OCI-LY1 (cell line): ENCODE measurements at regions not wholly inside any gene's neighbourhood (a gene's known extent, or its start where the extent isn't known, plus 50 kb on each side); places are given as distances from the start of the nearest gene placed in this dataset.

Experiments used
- H2AFZ ChIP-seq: fragments of 200-600 bp; sonication (generic), shearing (Covaris generic); 2 replicates; pipeline ENCODE4 v1.6.0; 2014; ENCODE audit warnings: antibody characterized with exemption, mild to moderate bottlenecking, low read length
- H3F3A ChIP-seq: fragments of 200-600 bp; sonication (generic), shearing (Covaris generic); 2 replicates; pipeline ENCODE4 v1.6.0; 2014; ENCODE audit warnings: mild to moderate bottlenecking, antibody characterized with exemption, low read length, moderate library complexity; ENCODE audit not compliant: insufficient read depth
- H3K27ac ChIP-seq: fragments of 200-600 bp; sonication (generic); 2 replicates; pipeline ENCODE4 v1.5.1; 2014; ENCODE audit warnings: low read length, mixed run types, mild to moderate bottlenecking, low read depth; ENCODE audit not compliant: poor library complexity, severe bottlenecking
- H3K27me3 ChIP-seq: fragments of 200-600 bp; sonication (generic); 2 replicates; pipeline ENCODE4 v1.6.0; 2014; ENCODE audit warnings: antibody characterized with exemption, mild to moderate bottlenecking, low read length, moderate library complexity; ENCODE audit not compliant: insufficient read depth
- H3K36me3 ChIP-seq: fragments of 200-600 bp; sonication (generic); 2 replicates; pipeline ENCODE4 v1.6.1; 2014; ENCODE audit warnings: mild to moderate bottlenecking, antibody characterized with exemption, low read length, moderate library complexity, mixed read lengths; ENCODE audit not compliant: insufficient read depth
- H3K4me1 ChIP-seq: fragments of 200-600 bp; sonication (generic); 2 replicates; pipeline ENCODE4 v1.5.1; 2014; ENCODE audit warnings: mild to moderate bottlenecking, low read length, moderate library complexity; ENCODE audit not compliant: insufficient read depth, severe bottlenecking
- H3K4me2 ChIP-seq: fragments of 200-600 bp; sonication (generic), shearing (Covaris generic); 2 replicates; pipeline ENCODE4 v1.6.1; 2014; ENCODE audit warnings: low read length
- H3K4me3 ChIP-seq: fragments of 200-600 bp; sonication (generic); 2 replicates; pipeline ENCODE4 v1.5.1; 2014; ENCODE audit warnings: low read length, low read depth, mild to moderate bottlenecking, mixed read lengths; ENCODE audit not compliant: poor library complexity, severe bottlenecking
- H3K79me2 ChIP-seq: fragments of 200-600 bp; shearing (Covaris generic); 2 replicates; pipeline ENCODE4 v1.6.1; 2016; ENCODE audit warnings: mixed run types, low read length, mixed read lengths; ENCODE audit not compliant: insufficient read depth
- H3K9ac ChIP-seq: fragments of 200-600 bp; sonication (generic), shearing (Covaris generic); 2 replicates; pipeline ENCODE4 v1.6.1; 2014; ENCODE audit warnings: mild to moderate bottlenecking, low read length, mixed read lengths
- H3K9me2 ChIP-seq: fragments of 200-600 bp; sonication (generic), shearing (Covaris generic); 2 replicates; pipeline ENCODE4 v1.6.1; 2014; ENCODE audit warnings: low read depth, mild to moderate bottlenecking, low read length, mixed read lengths
- H3K9me3 ChIP-seq: fragments of 200-600 bp; shearing (Covaris generic); 2 replicates; pipeline ENCODE4 v1.6.1; 2014; ENCODE audit warnings: low read length, mixed read lengths
- H4K20me1 ChIP-seq: fragments of 200-600 bp; sonication (generic), shearing (Covaris generic); 2 replicates; pipeline ENCODE4 v1.6.0; 2016; ENCODE audit warnings: mild to moderate bottlenecking, low read length; ENCODE audit not compliant: insufficient read depth
- CTCF ChIP-seq: fragments of 200-600 bp; sonication (generic), shearing (Covaris generic); IDR thresholded peaks from 2 replicates; pipeline ENCODE4 v1.5.1; 2017; ENCODE audit warnings: mild to moderate bottlenecking, antibody characterized with exemption, low read length, moderate library complexity, mixed read lengths
- EZH2 ChIP-seq: fragments of 200-600 bp; sonication (generic), shearing (Covaris generic); IDR thresholded peaks from 2 replicates; pipeline ENCODE4 v1.8.0; 2017; ENCODE audit warnings: borderline replicate concordance, mixed run types, mild to moderate bottlenecking, antibody characterized with exemption, low read length, moderate library complexity, mixed read lengths

- Histone ChIP-seq H3K27ac (no peak overlapping the region), H3F3A (no peaks in the 10 kb centered on the region), H3K9me3 (no peaks in the 10 kb centered on the region)
Observed at GRCh38 chr14:87809261-87809660, 183.7 kb downstream of the GALC start.

GRCh38 chr14:87805315-87805723 lies 187.7 kb downstream of the GALC start:
- no peaks in the 10 kb centered on the region for H3K9me3 ChIP-seq
- H3K27ac ChIP-seq = no peak overlapping the region
- H3K4me3 ChIP-seq = no peak overlapping the region
- TF ChIP-seq CTCF (peak; percentile 78), EZH2 (no peak)
- no peaks in the 10 kb centered on the region for H4K20me1 ChIP-seq
- no peaks in the 10 kb centered on the region for H3F3A ChIP-seq
- no peaks in the 10 kb centered on the region for H3K36me3 ChIP-seq
- H3K27me3 ChIP-seq = no peaks in the 10 kb centered on the region
- no peak overlapping the region for H3K4me2 ChIP-seq
- no peak overlapping the region for H2AFZ ChIP-seq
- H3K9me2 ChIP-seq = no peaks in the 10 kb centered on the region
- H3K79me2 ChIP-seq = no peaks in the 10 kb centered on the region
- no peak overlapping the region for H3K9ac ChIP-seq
- no peaks in the 10 kb centered on the region for H3K4me1 ChIP-seq

More at GRCh38 chr14:87809261-87809660, 183.7 kb downstream of the GALC start:
- Histone ChIP-seq H3K4me2 (no peak overlapping the region), H4K20me1 (no peaks in the 10 kb centered on the region), H3K9ac (no peak overlapping the region), H3K4me1 (peaks cover 23% of the 10 kb centered on the region), H3K4me3 (no peak overlapping the region), H2AFZ (no peak overlapping the region), H3K79me2 (no peaks in the 10 kb centered on the region), H3K9me2 (no peaks in the 10 kb centered on the region), H3K36me3 (no peaks in the 10 kb centered on the region), H3K27me3 (no peaks in the 10 kb centered on the region)
- no peak for TF ChIP-seq EZH2

GRCh38 chr14:87800216-87800615 lies 192.8 kb downstream of the GALC start:
- Histone ChIP-seq H3K27me3 (no peaks in the 10 kb centered on the region), H3K36me3 (no peaks in the 10 kb centered on the region), H3K79me2 (no peaks in the 10 kb centered on the region), H3K4me1 (no peaks in the 10 kb centered on the region), H3K4me3 (no peak overlapping the region), H3K9me2 (no peaks in the 10 kb centered on the region), H3K9me3 (no peaks in the 10 kb centered on the region), H3F3A (no peaks in the 10 kb centered on the region), H3K4me2 (no peak overlapping the region), H2AFZ (no peak overlapping the region), H3K27ac (no peak overlapping the region), H4K20me1 (no peaks in the 10 kb centered on the region), H3K9ac (no peak overlapping the region)
- TF ChIP-seq EZH2 (no peak), CTCF (no peak)

GRCh38 chr14:87799400-87799799 lies 193.6 kb downstream of the GALC start:
- TF ChIP-seq CTCF = no peak
- TF ChIP-seq EZH2 = no peak
- H3K27me3 ChIP-seq = no peaks in the 10 kb centered on the region
- H3K4me2 ChIP-seq = no peak overlapping the region
- H3K4me1 ChIP-seq = no peaks in the 10 kb centered on the region
- no peaks in the 10 kb centered on the region for H3K9me3 ChIP-seq
- H3K27ac ChIP-seq = no peak overlapping the region
- no peaks in the 10 kb centered on the region for H4K20me1 ChIP-seq
- no peak overlapping the region for H2AFZ ChIP-seq
- no peaks in the 10 kb centered on the region for H3K9me2 ChIP-seq
- H3K36me3 ChIP-seq = no peaks in the 10 kb centered on the region
- no peak overlapping the region for H3K9ac ChIP-seq
- H3K79me2 ChIP-seq = no peaks in the 10 kb centered on the region
- H3F3A ChIP-seq = no peaks in the 10 kb centered on the region
- no peak overlapping the region for H3K4me3 ChIP-seq
